Ascending aorta (tissue), 2 donors: ENCODE measurements at regions not wholly inside any gene's neighbourhood (a gene's known extent, or its start where the extent isn't known, plus 50 kb on each side); places are given as distances from the start of the nearest gene placed in this dataset.
"Not testable (repeated sequence)": the region's sequence is repeated elsewhere in the genome, so short reads cannot be mapped to it uniquely, and the experiment has no call there.

Source experiments
- DNase-seq, 2 donors: peaks; one replicate each; pipeline ENCODE4 v3.0.0-alpha.2; 2019; ENCODE audit warnings: low spot score in 2 of 2
- H3K27ac ChIP-seq, 2 donors: fragments of 200-600 bp; sonication (generic); one replicate each; pipeline ENCODE4 v1.5.1; 2016 to 2017; ENCODE audit warnings: mild to moderate bottlenecking in 1 of 2
- H3K27me3 ChIP-seq: fragments of 200-600 bp; sonication (generic); one replicate; pipeline ENCODE4 v1.5.1; 2017
- H3K36me3 ChIP-seq, 2 donors: fragments of 200-600 bp; sonication (generic); one replicate each; pipeline ENCODE4 v1.5.1; 2016
- H3K4me1 ChIP-seq, 2 donors: fragments of 200-600 bp; sonication (generic); one replicate each; pipeline ENCODE4 v1.5.1; 2016 to 2017; ENCODE audit warnings: mild to moderate bottlenecking in 1 of 2
- H3K4me3 ChIP-seq, 2 donors: fragments of 200-600 bp; sonication (generic); one replicate each; pipeline ENCODE4 v1.5.1; 2016 to 2017; ENCODE audit warnings: mild to moderate bottlenecking in 1 of 2
- H3K9me3 ChIP-seq, 2 donors: fragments of 200-600 bp; sonication (generic); one replicate each; pipeline ENCODE4 v1.5.1; 2016
- CTCF ChIP-seq, 3 experiments: fragments of 200-600 bp in 2 of 3; fragments of 450-650 bp in 1 of 3; sonication (generic) in 2 of 3; IDR thresholded peaks; one replicate each; pipeline ENCODE4 v1.5.1; 2016 to 2019; ENCODE audit warnings: antibody characterized with exemption in 3 of 3, mild to moderate bottlenecking in 1 of 3, moderate library complexity in 1 of 3
- intact Hi-C: fragments of 100-400 bp; cut with DNase I; formaldehyde crosslinking; loops from one replicate; pipeline ENCODE4 v1.15.1; 2023

- no peak for TF ChIP-seq CTCF (IDR thresholded peaks at IDR 0.05)
- Histone ChIP-seq H3K36me3 (no peaks in the 10 kb centered on the region), H3K4me3 (no peak overlapping the region), H3K4me1 (peaks cover 0 to 10% of the 10 kb centered on the region in 2 donors), H3K27me3 (no peaks in the 10 kb centered on the region), H3K27ac (no peak overlapping the region), H3K9me3 (peaks cover 0 to 4% of the 10 kb centered on the region in 2 donors)
- intact Hi-C loops: no loop called here
- no peak for DNase-seq
Measured at GRCh38 chr2:12488352-12489318, 228.1 kb upstream of the TRIB2 start.

- Histone ChIP-seq H3K36me3 (no peaks in the 10 kb centered on the region), H3K4me1 (peaks cover 0 to 10% of the 10 kb centered on the region in 2 donors), H3K4me3 (no peak overlapping the region), H3K27me3 (no peaks in the 10 kb centered on the region), H3K9me3 (no peaks in the 10 kb centered on the region), H3K27ac (no peak overlapping the region)
- no peak for DNase-seq
- no peak for TF ChIP-seq CTCF (IDR thresholded peaks at IDR 0.05)
- intact Hi-C loops: no loop called here
Measured at GRCh38 chr2:12490641-12491040, 226.1 kb upstream of the TRIB2 start.

GRCh38 chr2:12492360-12492759 lies 224.4 kb upstream of the TRIB2 start:
- H3K27ac ChIP-seq, DNase-seq: not testable (repeated sequence)

GRCh38 chr2:12493031-12493513 lies 223.7 kb upstream of the TRIB2 start:
- intact Hi-C loops: no loop called here
- no peak overlapping the region for H3K4me3 ChIP-seq
- no peak for DNase-seq
- H3K4me1 ChIP-seq: no peaks in the 10 kb centered on the region
- H3K9me3 ChIP-seq: no peaks in the 10 kb centered on the region
- H3K27ac ChIP-seq: no peak overlapping the region
- H3K36me3 ChIP-seq: no peaks in the 10 kb centered on the region
- no peak for TF ChIP-seq CTCF (IDR thresholded peaks at IDR 0.05)
- H3K27me3 ChIP-seq: no peaks in the 10 kb centered on the region

More at GRCh38 chr2:12492360-12492759, 224.4 kb upstream of the TRIB2 start:
- H3K9me3 ChIP-seq, H3K27me3 ChIP-seq, H3K4me1 ChIP-seq, intact Hi-C loops, H3K36me3 ChIP-seq, H3K4me3 ChIP-seq: not testable (repeated sequence)

- Histone ChIP-seq H3K9me3 (no peaks in the 10 kb centered on the region), H3K36me3 (no peaks in the 10 kb centered on the region), H3K27me3 (no peaks in the 10 kb centered on the region), H3K27ac (no peak overlapping the region), H3K4me3 (no peak overlapping the region), H3K4me1 (no peaks in the 10 kb centered on the region)
- no peak for TF ChIP-seq CTCF (IDR thresholded peaks at IDR 0.05)
- no peak for DNase-seq
- intact Hi-C loops: no loop called here
Measured at GRCh38 chr2:12495247-12495868, 221.4 kb upstream of the TRIB2 start.

GRCh38 chr2:12498286-12498685 lies 218.4 kb upstream of the TRIB2 start:
- Histone ChIP-seq H3K9me3 (no peaks in the 10 kb centered on the region), H3K27ac (no peak overlapping the region), H3K4me1 (no peaks in the 10 kb centered on the region), H3K27me3 (no peaks in the 10 kb centered on the region), H3K36me3 (no peaks in the 10 kb centered on the region), H3K4me3 (no peak overlapping the region)
- DNase-seq: no peak
- intact Hi-C loops: no loop called here
- no peak for TF ChIP-seq CTCF (IDR thresholded peaks at IDR 0.05)
